Coronary artery (tissue), 2 donors: ENCODE measurements at regions not wholly inside any gene's neighbourhood (a gene's known extent, or its start where the extent isn't known, plus 50 kb on each side); places are given as distances from the start of the nearest gene placed in this dataset.

Experiments
- DNase-seq: peaks from one replicate; pipeline ENCODE4 v3.0.0-alpha.2; 2017; ENCODE audit warnings: low spot score
- H3K27ac ChIP-seq, 2 donors: fragments of 200-600 bp; sonication (generic); one replicate each; pipeline ENCODE4 v1.5.1; 2016 to 2019
- H3K4me3 ChIP-seq: fragments of 200-600 bp; sonication (generic); 2 replicates; pipeline ENCODE4 v1.5.1; 2016; ENCODE audit warnings: mild to moderate bottlenecking, moderate library complexity
- TF ChIP-seq, protein P1 (sequence below): fragments of 200-600 bp; sonication (generic); IDR thresholded peaks from one replicate; pipeline ENCODE4 v1.5.1; 2019; ENCODE audit warnings: antibody characterized with exemption

DNA sequence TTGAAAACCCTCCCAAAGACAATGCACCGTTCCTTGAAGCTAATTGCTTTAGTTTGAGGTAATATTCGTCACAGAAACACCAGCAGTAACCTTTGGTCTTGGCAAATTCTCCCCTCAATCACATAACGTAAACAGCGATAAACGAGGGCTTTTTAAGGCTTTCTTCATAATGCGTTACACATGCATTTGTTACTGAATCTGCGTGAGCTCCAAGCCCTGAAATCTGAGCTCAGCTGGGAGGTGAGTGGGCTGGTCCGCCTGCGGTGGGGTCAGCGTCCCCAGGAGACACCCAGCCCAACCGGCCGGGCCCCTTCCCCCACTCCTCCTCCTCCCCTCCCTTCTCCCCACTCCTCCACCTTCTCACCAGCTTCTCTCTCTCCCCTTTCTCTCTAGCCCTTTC lies 91.1 kb downstream of the BARX1 start:
- no peak for DNase-seq
- TF ChIP-seq, protein P1, sequence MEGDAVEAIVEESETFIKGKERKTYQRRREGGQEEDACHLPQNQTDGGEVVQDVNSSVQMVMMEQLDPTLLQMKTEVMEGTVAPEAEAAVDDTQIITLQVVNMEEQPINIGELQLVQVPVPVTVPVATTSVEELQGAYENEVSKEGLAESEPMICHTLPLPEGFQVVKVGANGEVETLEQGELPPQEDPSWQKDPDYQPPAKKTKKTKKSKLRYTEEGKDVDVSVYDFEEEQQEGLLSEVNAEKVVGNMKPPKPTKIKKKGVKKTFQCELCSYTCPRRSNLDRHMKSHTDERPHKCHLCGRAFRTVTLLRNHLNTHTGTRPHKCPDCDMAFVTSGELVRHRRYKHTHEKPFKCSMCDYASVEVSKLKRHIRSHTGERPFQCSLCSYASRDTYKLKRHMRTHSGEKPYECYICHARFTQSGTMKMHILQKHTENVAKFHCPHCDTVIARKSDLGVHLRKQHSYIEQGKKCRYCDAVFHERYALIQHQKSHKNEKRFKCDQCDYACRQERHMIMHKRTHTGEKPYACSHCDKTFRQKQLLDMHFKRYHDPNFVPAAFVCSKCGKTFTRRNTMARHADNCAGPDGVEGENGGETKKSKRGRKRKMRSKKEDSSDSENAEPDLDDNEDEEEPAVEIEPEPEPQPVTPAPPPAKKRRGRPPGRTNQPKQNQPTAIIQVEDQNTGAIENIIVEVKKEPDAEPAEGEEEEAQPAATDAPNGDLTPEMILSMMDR = no peak
- H3K4me3 ChIP-seq = no peak overlapping the region
- no peak overlapping the region for H3K27ac ChIP-seq

DNA sequence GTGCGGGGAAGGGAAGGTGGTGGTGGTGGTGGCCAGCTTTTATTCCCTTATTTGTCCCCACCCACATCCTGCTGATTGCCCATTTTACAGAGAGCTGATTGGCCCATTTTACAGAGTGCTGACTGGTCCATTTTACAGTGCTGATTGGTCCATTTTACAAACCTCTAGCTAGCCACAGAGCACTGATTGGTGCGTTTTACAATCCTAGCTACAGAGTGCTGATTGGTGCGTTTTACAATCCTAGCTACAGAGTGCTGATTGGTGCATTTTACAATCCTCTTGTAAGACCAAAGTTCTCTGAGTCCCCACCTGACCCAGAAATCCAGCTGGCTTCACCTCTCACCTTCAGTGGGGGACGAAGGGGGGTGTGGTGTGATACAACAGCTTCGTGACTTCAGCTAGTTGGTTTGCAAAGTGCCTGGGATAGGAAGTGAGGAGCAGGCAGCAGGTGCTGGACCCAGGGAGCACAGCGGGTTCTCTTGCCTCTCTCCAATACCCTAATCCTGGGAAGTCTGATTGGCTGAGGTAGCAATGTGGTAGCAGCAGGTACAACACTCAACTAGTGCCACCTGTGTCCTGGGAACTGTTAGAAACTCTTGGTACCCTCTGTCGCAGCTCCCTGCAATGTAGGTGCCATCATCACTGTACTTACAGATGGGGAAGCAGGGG lies 92.1 kb downstream of the BARX1 start:
- no peak for DNase-seq
- no peak overlapping the region for H3K4me3 ChIP-seq
- TF ChIP-seq, protein P1 = no peak
- no peak overlapping the region for H3K27ac ChIP-seq

DNA sequence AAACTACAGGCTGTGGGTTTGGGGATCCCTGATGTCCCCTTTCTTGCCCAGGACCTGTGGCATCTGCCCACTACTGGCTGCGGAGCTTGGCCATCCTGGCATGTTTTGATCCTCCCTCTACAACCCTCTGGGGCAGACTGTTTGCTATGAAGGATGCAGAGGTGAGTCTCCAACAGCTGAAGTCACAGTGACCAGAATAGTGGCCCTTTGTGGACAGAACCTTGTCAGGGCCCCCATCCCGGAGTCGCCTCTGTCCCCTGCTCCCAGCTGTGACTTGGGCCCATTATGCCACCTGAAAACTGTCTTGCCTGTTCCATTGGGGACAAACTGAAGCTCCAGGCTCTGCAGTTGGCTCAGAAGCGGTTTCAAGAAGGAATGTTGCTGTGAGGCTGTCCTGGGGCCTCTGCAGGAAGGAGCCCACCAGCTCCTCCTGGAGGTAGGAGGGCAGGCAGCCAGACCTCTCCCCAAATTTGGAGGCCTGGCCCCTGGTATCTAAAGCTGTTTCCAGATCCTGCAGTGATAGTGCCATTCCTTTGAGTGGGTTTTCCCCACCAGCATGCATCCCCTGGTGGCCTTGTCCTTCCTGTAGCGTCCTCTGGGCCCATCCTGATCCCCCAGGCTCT lies 93.3 kb downstream of the BARX1 start:
- Histone ChIP-seq H3K27ac (no peak overlapping the region), H3K4me3 (no peak overlapping the region)
- TF ChIP-seq, protein P1 = no peak
- no peak for DNase-seq

DNA sequence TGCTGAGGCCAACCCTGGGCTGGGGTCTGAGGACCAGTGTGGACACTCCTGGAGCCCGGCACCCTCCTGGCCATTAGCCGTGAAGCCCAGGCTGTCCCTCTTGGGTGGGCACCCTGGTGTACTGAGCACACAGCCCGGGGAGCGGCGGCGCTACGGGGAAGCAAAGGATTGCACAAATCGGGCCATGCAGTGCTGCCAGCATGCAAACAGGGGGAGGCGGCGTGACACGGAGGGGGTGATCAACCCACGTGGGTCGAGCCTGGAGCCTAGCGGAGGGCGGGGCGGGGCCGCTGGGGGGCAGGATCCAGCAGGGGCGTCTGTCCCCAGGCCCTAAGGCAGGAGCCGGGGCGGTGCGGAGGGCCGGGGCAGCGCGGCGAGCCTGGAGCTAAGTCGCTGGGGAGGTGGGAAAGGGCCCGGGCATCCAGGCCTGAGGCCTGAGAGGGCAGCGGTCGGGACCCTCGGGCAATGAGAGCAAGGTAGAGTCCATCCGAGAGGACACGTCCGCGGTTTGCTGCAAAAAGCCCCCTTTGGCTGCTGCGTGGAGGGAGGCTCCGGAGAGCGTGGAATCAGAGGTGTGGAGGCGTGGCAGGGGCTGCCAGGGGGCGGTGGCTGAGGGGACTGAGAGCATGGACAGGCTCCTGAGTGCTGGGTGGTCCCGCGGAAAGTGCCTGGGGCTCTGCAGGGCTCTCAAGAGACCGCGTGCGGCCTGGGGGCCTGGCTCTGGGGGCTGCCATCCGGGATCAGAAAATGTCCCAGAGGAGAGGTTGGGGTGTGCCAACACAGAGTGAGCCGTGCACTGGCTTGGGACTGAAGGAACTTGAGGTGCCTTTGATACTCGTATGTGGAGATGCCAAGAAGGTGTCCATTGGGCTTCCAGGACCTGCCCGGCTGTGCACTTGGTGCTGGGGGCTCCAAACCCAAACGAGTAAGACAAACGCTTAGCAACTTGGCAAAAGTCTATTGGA lies 94.2 kb downstream of the BARX1 start:
- no peak overlapping the region for H3K27ac ChIP-seq
- no peak overlapping the region for H3K4me3 ChIP-seq
- DNase-seq = no peak
- TF ChIP-seq, protein P1 = no peak

DNA sequence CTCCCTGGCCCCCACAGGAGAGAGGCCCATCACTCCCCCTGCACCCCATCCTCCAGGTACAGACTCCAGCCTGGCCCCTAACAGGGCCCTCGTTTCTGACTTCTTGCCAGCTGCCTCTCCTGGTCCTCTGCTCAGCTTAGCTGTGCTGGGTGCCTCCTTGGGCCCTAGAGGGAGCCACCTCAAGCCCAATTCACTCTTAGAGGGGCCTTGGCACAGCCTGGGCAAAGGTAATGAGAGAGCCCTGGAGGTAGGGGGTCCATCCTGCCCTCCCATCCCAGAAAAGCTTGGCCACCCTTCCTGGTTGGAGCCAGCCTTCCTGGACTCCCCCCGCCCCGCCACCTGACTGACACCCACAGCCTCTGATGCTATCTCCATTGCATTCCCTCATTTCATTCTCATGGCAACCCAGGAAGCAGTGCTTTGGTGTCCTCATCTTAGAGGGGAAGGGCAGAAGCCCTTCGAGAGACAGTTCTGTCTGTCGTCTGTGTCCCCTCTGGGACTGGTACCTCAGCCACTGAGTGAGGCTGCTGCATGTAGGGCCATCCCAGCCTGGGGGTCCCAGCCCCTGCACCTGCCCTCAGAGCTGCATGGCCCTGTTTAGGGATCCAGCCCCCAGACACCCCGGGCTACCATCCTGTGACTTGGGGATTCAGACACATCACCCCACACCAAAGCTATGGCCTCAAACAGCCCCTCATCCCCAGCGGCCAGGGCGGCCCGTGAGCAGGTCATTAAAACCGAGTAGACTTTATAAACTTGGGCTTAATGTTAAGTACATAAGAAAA lies 95.5 kb downstream of the BARX1 start:
- Histone ChIP-seq H3K4me3 (no peak overlapping the region), H3K27ac (no peak overlapping the region)
- TF ChIP-seq, protein P1 = no peak
- DNase-seq = no peak

DNA sequence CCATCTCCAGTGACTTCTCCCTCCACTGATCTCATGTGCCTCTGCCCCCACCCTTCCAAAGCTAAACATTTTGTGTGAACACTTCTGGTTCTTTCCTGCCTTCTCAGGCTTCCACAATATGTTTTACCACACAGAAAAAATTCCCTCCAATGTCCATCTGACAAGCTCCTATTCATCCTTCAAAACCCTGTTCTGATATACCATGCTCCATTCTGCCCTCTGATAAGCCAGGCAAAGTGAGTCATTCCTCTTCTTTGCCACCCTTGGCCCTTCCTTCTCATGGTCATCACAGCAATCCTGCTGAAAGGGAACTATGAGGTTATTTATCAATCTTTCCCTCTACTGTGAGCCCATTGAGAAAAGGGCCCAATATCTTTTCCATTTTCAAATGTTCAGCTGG lies 97.6 kb downstream of the BARX1 start:
- Histone ChIP-seq H3K27ac (no peak overlapping the region), H3K4me3 (no peak overlapping the region)
- DNase-seq = no peak
- TF ChIP-seq, protein P1 = no peak
